ENCODE measurements at regions not wholly inside any gene's neighbourhood (a gene's known extent, or its start where the extent isn't known, plus 50 kb on each side); places are given as distances from the start of the nearest gene placed in this dataset.
A peak's percentile ranks its signal among the peaks of the same experiment; 100 is the strongest.

DNA sequence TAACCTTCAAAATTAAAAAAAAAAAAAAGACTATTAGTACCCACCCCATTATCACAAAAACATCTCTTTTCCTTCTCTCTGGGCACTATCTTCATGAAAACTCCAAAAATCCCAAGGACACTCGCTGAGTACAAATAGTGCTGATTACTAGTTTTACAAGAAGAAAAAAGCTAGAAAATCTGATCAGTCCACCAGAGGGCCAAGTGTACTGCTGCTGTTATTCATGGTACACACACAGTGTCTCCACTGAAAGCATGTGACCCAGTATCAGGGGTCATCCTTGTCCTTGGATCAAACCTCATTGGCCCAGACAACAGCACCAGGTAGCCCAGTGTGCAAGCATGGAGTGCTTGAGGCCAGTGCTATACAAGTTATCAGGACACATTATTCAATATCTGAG lies 382.7 kb upstream of the KLHL29 start:
- DNase-seq (ENCODE audit: low read depth): no peak
- no peak for TF ChIP-seq CTCF (IDR thresholded peaks at IDR 0.05; ENCODE audit: insufficient read depth, low read length)

GRCh38 chr2:23005469-23005868 lies 379.5 kb upstream of the KLHL29 start:
- TF ChIP-seq CTCF (IDR thresholded peaks at IDR 0.05; ENCODE audit: insufficient read depth, low read length): no peak
- no peak overlapping the region for H3K4me3 ChIP-seq (ENCODE audit: low read depth, low read length)
- no peak for DNase-seq (ENCODE audit: low read depth)

More for the DNA sequence above, 382.7 kb upstream of the KLHL29 start:
- no peak overlapping the region for H3K4me3 ChIP-seq (ENCODE audit: low read depth, low read length)

DNA sequence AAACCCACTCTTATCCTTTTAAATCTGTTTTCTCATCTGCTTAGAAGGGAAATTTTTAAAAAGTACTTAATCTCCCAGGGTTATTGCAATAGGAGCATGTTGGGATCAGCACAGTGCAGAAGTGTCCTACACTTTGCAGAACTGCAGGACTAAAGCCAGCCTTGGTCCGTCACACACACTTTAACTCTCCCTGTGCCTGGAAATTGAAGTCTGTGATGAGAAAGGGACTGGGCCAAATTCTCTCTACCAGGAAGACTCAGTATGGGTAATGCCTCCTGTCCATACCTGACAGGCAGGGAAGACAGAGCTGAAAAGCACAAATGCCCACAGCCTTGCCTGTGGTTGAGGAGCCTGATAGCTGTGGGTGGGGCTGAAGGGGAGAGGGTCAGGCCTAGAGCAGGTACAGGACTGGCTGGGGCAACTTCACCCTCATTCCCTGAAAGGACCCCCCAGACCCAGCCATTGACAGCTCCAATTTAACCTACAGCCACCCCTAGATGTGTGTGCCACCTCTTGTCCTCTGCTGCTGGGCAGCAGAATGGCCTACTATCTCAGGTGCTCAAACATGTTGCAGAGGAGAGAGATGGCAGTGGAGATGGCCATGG lies 377.2 kb upstream of the KLHL29 start:
- TF ChIP-seq CTCF (IDR thresholded peaks at IDR 0.05; ENCODE audit: insufficient read depth, low read length): no peak
- no peak for DNase-seq (ENCODE audit: low read depth)

GRCh38 chr2:23008440-23008839 lies 376.5 kb upstream of the KLHL29 start:
- H3K4me3 ChIP-seq (ENCODE audit: low read depth, low read length): no peak overlapping the region
- TF ChIP-seq CTCF (IDR thresholded peaks at IDR 0.05; ENCODE audit: insufficient read depth, low read length): no peak
- DNase-seq (ENCODE audit: low read depth): no peak

More for the DNA sequence above, 377.2 kb upstream of the KLHL29 start:
- no peak overlapping the region for H3K4me3 ChIP-seq (ENCODE audit: low read depth, low read length)

DNA sequence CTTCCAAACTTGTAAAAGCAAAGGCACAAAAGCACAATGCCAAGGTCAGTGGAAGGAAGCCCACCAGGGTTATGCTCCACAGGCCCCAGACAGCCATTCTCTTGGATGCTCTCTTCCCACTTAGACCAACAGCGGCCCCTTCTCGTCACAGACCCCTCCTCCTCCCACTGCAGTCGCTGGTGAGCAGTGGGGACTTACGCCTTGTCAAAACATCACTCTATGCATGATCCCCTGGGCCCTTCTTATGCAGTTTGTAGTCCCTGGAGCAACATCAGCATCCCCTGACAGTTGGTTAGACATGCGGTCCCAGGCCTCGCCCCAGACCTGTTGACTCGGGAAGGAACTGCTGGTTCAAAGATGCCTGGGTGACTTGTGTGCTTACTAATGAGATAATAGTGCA lies 376.0 kb upstream of the KLHL29 start:
- TF ChIP-seq CTCF (IDR thresholded peaks at IDR 0.05; ENCODE audit: insufficient read depth, low read length): no peak
- no peak overlapping the region for H3K4me3 ChIP-seq (ENCODE audit: low read depth, low read length)
- DNase-seq (ENCODE audit: low read depth): no peak

GRCh38 chr2:23009545-23010149 lies 375.3 kb upstream of the KLHL29 start:
- no peak overlapping the region for H3K4me3 ChIP-seq (ENCODE audit: low read depth, low read length)
- peak; percentile 21 for DNase-seq (ENCODE audit: low read depth)

More at GRCh38 chr2:23009545-23010149, 375.3 kb upstream of the KLHL29 start:
- TF ChIP-seq CTCF (IDR thresholded peaks at IDR 0.05; ENCODE audit: insufficient read depth, low read length): no peak

Measured in fibroblast of the aortic adventitia (primary cell).